Gastroesophageal sphincter (tissue), 3 donors: ENCODE measurements at regions not wholly inside any gene's neighbourhood (a gene's known extent, or its start where the extent isn't known, plus 50 kb on each side); places are given as distances from the start of the nearest gene placed in this dataset.

Source experiments
- CTCF ChIP-seq, 4 experiments: fragments of 200-600 bp in 2 of 4; fragments of 450-650 bp in 2 of 4; sonication (generic) in 1 of 4; IDR thresholded peaks; one replicate each; pipeline ENCODE4 v1.5.1; 2017 to 2019; ENCODE audit warnings: antibody characterized with exemption in 4 of 4, mild to moderate bottlenecking in 2 of 4, moderate library complexity in 2 of 4
- EP300 ChIP-seq: sonication (generic); formaldehyde crosslinking; IDR thresholded peaks from one replicate; pipeline ENCODE4 v1.6.1; 2017; ENCODE audit warnings: antibody characterized with exemption, mild to moderate bottlenecking
- POLR2A ChIP-seq, 2 donors: fragments of 450-650 bp; IDR thresholded peaks; one replicate each; pipeline ENCODE4 v1.6.1; 2017; ENCODE audit warnings: antibody characterized with exemption in 2 of 2, mild to moderate bottlenecking in 2 of 2, moderate library complexity in 1 of 2
- POLR2AphosphoS5 ChIP-seq: sonication (generic); formaldehyde crosslinking; IDR thresholded peaks from one replicate; pipeline ENCODE4 v1.6.1; 2017; ENCODE audit warnings: antibody characterized with exemption

GRCh38 chr2:81550277-81550676 is 1245.7 kb upstream of the LRRTM1 start:
- no peak for TF ChIP-seq POLR2A (IDR thresholded peaks at IDR 0.05)
- TF ChIP-seq CTCF (IDR thresholded peaks at IDR 0.05): no peak
- no peak for TF ChIP-seq POLR2AphosphoS5
- TF ChIP-seq EP300: no peak
